ENCODE measurements at regions not wholly inside any gene's neighbourhood (a gene's known extent, or its start where the extent isn't known, plus 50 kb on each side); places are given as distances from the start of the nearest gene placed in this dataset.

DNA sequence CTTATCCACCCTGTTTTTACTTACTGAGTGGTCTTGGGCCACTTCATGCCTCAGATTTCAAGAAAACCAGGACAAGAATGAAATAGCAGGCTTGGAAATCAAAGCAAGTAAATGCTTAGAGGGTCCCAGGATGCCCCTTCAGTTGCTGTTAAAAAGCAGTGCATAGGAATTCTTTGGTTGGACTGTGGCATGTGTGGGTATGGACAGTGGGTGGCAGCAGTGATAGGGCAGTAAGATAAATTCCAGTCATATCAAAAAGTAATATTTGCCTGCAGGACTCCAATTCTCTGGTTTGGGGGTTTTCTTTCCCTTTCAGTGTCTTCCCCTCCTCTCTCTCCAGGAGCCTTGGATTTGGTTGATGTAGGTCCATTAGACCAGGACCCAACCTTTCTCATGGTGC, 306.7 kb upstream of the CLINT1 start:
- H3K36me3 ChIP-seq, result no peaks in the 10 kb centered on the region
- H3K27ac ChIP-seq, result no peak overlapping the region
- H3K27me3 ChIP-seq (ENCODE audit: low read depth), result no peaks in the 10 kb centered on the region
- DNase-seq (no peak), ATAC-seq (no peak)
- intact Hi-C loops (cut with DNase I), result no loop called here
- H3K4me1 ChIP-seq, result no peaks in the 10 kb centered on the region
- no peak overlapping the region for H3K4me3 ChIP-seq
- no peak for TF ChIP-seq CTCF (IDR thresholded peaks at IDR 0.05)
- H3K9me3 ChIP-seq, result no peaks in the 10 kb centered on the region

- DNase-seq, result no peak
- TF ChIP-seq CTCF (IDR thresholded peaks at IDR 0.05), result no peak
- Histone ChIP-seq H3K4me3 (no peak overlapping the region), H3K27me3 (ENCODE audit: low read depth) (no peaks in the 10 kb centered on the region), H3K36me3 (no peaks in the 10 kb centered on the region), H3K27ac (no peak overlapping the region), H3K4me1 (no peaks in the 10 kb centered on the region), H3K9me3 (no peaks in the 10 kb centered on the region)
- ATAC-seq, result no peak
- intact Hi-C loops (cut with DNase I), result no loop called here
These were observed 305.5 kb upstream of the CLINT1 start for GRCh38 chr5:158164296-158165047.

DNA sequence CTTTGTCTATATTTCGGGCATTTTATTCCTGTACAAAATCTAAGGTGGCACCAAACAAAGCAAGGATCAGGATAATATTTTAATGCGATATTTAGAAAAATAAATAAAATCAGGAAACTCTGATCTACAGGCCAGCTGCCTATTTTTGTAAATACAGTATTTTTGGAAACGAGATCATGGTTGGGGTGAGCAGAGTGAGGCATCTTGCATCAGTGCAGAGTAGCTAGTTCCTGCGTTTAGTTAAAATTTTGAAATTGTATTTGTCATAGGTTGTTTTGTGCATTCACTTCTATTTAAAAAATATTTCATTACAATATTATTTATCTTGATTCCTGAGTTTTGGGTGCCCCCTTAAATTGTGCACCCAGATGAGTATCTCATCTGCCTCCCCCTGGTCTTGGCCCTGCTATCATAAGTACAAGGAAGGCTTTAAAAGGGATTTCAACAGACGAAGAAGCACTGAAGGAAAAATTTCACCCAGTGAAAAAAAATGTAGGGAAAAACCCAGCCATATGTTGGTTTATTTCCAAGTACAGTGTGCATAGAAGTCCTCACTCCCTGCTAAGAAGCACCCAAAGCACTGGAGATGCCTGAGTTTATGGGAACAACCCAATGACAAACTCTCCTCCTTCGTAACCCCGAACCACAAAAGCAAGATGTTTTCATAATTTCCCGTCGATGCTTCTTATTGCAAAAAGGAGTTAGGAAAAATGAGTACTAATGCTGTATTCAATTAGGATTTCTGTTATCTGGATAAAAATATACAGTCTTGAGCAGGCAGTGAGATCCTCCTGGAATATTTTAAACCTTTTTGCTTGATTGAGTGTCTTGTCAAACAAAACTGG, 304.7 kb upstream of the CLINT1 start:
- no peak overlapping the region for H3K4me3 ChIP-seq
- H3K9me3 ChIP-seq, result no peaks in the 10 kb centered on the region
- no peak for TF ChIP-seq CTCF (IDR thresholded peaks at IDR 0.05)
- no peaks in the 10 kb centered on the region for H3K27me3 ChIP-seq (ENCODE audit: low read depth)
- H3K4me1 ChIP-seq, result no peaks in the 10 kb centered on the region
- DNase-seq, result no peak
- intact Hi-C loops (cut with DNase I), result no loop called here
- H3K27ac ChIP-seq, result no peak overlapping the region
- H3K36me3 ChIP-seq, result no peaks in the 10 kb centered on the region
- no peak for ATAC-seq

GRCh38 chr5:158162479-158163034, 303.6 kb upstream of the CLINT1 start:
- H3K9me3 ChIP-seq, result no peaks in the 10 kb centered on the region
- no peaks in the 10 kb centered on the region for H3K4me1 ChIP-seq
- no peaks in the 10 kb centered on the region for H3K27me3 ChIP-seq (ENCODE audit: low read depth)
- TF ChIP-seq CTCF (IDR thresholded peaks at IDR 0.05), result no peak
- ATAC-seq (no peak), DNase-seq (no peak)
- no peak overlapping the region for H3K4me3 ChIP-seq
- no peak overlapping the region for H3K27ac ChIP-seq
- H3K36me3 ChIP-seq, result no peaks in the 10 kb centered on the region
- intact Hi-C loops (cut with DNase I), result no loop called here

- no peak for ATAC-seq
- no peak for TF ChIP-seq CTCF (IDR thresholded peaks at IDR 0.05)
- H3K27me3 ChIP-seq (ENCODE audit: low read depth), result no peaks in the 10 kb centered on the region
- H3K4me1 ChIP-seq, result no peaks in the 10 kb centered on the region
- no peak overlapping the region for H3K27ac ChIP-seq
- no peak overlapping the region for H3K4me3 ChIP-seq
- no peaks in the 10 kb centered on the region for H3K36me3 ChIP-seq
- no peak for DNase-seq
- no peaks in the 10 kb centered on the region for H3K9me3 ChIP-seq
- intact Hi-C loops (cut with DNase I), result no loop called here
These were observed 303.1 kb upstream of the CLINT1 start for GRCh38 chr5:158162026-158162425.
